NCI-H226 (cell line): ENCODE measurements at regions not wholly inside any gene's neighbourhood (a gene's known extent, or its start where the extent isn't known, plus 50 kb on each side); places are given as distances from the start of the nearest gene placed in this dataset.

Source experiments
- DNase-seq: peaks from one replicate; pipeline ENCODE4 v3.0.0-alpha.2; 2015

DNA sequence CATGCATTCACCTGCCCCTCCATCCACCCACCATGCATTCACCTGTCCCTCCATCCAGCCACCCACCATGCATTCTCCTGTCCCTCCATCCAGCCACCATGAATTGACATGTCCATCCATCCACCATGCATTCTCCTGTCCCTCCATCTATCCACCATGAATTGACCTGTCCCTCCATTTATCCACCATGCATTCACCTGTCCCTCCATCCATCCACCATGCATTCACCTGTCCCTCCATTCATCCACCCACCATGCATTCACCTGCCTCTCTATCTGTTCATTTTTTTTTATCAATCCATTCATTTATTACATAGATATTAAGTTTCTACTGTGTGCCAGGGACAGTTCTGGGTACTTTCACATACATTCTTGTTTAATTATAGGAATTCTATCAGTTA, 69.2 kb downstream of the MYCN start:
- DNase-seq, result no peak

DNA sequence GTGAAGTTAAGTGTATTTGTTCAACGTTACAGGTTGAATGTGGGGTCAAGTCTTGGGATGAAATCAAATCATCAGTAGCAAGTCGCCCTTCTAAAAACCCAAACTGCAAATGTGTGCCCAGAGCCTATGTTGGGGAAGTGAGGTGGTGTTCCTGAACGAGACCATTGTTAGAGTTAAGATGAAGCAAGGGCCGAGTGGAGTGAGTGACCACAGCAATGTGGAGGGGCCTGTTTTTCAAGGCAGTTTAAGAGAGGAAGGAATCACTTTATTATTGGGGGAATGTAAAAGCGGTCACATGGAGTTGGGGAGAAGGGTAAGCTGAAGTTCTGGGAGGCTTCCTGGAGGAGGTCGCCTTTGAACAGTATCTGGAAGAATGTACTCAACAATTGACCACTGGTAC, 68.5 kb downstream of the MYCN start:
- DNase-seq, result no peak

- no peak for DNase-seq
Measured at GRCh38 chr2:16008331-16008850, 68.0 kb downstream of the MYCN start.

- no peak for DNase-seq
Measured at GRCh38 chr2:16007167-16007934, 67.0 kb downstream of the MYCN start.

- no peak for DNase-seq
Measured at GRCh38 chr2:16006537-16007166, 66.3 kb downstream of the MYCN start.

DNA sequence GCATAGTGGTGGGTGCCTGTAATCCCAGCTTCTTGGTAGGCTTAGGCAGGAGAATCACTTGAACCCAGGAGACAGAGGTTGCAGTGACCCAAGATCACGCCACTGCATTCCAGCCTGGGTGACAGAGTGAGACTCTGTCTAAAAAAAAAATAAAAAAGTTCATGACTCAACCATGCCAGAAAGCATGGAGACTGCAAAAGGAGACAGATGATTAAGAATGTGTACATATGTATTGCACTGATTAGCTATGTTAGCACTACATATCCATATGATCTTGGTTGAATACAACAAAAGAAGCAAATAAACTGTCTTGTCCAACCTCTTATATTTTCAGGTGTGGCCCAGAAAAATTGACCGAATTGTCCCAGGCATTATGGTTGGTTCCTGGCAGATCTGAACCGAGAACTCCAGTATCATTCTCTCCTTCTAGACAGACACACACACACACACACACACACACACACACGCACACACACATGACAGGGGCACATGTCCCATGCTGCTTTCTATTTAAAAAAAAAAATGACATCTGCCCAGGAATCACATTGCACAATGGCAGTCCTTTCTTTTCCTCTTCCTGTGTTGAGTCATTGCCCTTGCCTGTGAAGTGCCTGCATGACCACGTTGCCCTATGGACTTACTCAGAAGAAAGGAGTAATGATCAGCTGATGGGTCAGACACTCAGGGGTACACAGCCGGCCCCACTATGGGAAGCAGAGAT, 65.6 kb downstream of the MYCN start:
- peak; percentile 58 for DNase-seq

- DNase-seq, result no peak
Measured at GRCh38 chr2:16005389-16005788, 65.0 kb downstream of the MYCN start.

- DNase-seq, result no peak
Measured at GRCh38 chr2:16003809-16004208, 63.5 kb downstream of the MYCN start.

- no peak for DNase-seq
Measured at GRCh38 chr2:16003152-16003551, 62.8 kb downstream of the MYCN start.

DNA sequence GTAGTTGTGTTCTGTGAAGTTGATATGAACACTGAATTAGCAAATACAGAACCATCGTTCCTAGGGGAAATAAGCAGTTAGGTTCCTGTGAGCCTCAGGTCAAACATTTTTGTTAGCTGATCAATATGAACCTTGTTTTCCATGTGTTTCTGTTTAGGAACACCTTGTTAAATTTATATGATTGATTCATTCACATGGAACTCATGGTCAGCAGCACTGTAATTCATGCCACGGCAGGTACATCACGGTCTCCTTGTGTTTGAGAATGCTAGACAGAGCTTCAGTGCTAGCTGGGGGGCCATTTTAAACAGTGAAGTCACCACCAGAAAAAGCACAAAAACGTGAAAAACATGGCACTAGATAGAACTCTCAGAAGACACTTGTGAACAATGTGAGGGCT, 62.2 kb downstream of the MYCN start:
- no peak for DNase-seq

- no peak for DNase-seq
Measured at GRCh38 chr2:16002144-16002543, 61.8 kb downstream of the MYCN start.

- DNase-seq, result no peak
Measured at GRCh38 chr2:16000642-16001041, 60.3 kb downstream of the MYCN start.

- no peak for DNase-seq
Measured at GRCh38 chr2:15999596-16000469, 59.5 kb downstream of the MYCN start.

DNA sequence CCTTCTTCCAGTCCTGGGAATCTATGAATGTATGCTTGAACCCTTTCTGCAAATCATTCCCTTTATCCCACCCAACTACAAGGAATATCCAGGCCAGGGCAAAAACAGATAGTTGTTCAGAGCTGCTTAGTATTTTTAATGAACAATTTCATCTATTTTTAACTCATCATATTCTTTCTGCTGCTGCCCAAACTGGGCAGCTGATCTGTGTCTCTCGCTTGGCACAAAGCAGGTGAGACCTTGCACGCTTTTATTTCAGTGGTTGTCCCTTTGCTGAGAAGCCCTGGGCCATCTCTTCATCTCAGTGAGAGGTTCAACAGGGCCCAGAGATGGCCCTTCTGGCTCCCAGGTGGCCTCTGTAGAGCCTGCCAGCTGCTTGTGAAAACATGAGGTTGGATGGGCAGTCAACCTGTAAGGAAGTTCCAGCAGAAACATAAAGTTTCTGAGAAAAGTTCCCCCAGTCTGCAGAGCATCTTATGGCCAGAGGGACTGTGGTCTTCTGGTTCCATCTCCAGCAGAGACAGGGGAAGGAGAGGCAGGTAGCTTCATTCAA, 57.5 kb downstream of the MYCN start:
- no peak for DNase-seq

DNA sequence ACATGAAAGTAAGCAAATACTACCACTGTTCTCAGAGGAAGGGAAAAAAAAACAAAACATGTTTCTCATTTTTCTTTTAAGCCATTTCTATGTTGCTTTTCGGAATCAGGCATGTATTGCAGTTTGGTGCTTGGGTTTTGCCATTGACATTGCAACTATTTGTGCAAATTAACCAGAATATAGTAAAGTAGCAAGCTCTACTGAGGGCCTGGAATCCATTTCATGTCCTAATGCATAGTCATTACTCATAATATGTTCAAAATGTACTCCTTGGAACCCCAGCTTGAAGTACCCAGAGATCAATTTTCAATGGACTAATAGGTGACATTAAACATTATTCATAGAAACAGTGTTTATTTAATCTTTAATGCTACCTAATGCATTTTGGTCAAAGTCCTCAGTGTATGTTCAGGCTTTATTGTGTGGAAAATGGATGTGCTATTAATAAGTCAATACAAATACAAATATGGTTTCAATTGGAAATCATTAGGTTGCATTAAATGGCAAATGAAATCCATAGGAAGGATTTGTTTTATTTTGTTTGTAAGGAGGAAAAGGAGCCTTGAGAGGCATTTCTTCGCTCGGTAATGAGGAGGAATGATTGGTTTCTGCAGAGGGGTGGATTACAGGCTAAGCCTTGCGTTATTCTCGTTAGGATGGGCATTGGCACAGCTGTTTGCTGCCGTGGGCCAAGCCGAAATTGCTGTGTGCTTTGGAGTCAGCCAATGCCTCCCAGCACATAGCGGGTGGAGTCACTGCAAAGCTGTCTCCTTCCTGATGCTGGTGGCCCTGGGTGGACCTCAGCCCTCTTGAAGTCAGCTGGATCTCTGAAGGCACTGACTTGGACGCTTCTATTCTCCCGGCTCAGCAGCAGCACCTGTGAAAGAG, 56.4 kb downstream of the MYCN start:
- DNase-seq, result no peak
